Fibroblast of pulmonary artery (primary cell): ENCODE measurements at regions not wholly inside any gene's neighbourhood (a gene's known extent, or its start where the extent isn't known, plus 50 kb on each side); places are given as distances from the start of the nearest gene placed in this dataset.

ENCODE experiments used
- DNase-seq: peaks from one replicate; pipeline ENCODE4 v3.0.0-alpha.2; 2010; ENCODE audit warnings: low read depth
- H3K4me3 ChIP-seq: replicated peaks from 2 replicates; pipeline ENCODE4 v1.5.1; 2011; ENCODE audit warnings: low read depth, mild to moderate bottlenecking, control low read depth, low read length, moderate library complexity
- CTCF ChIP-seq: IDR thresholded peaks from 2 replicates; pipeline ENCODE4 v1.5.1; 2011; ENCODE audit warnings: mild to moderate bottlenecking, control low read depth, low read length, inconsistent platforms; ENCODE audit errors: missing control alignments

- no peak for DNase-seq
- TF ChIP-seq CTCF, result no peak
Measured at GRCh38 chr2:199679883-199680282, 171.1 kb downstream of the FTCDNL1 start.

GRCh38 chr2:199677881-199678280 is 173.1 kb downstream of the FTCDNL1 start:
- H3K4me3 ChIP-seq, result no peak overlapping the region
- DNase-seq, result no peak
- TF ChIP-seq CTCF, result no peak

More at GRCh38 chr2:199679883-199680282, 171.1 kb downstream of the FTCDNL1 start:
- H3K4me3 ChIP-seq, result no peak overlapping the region

GRCh38 chr2:199668645-199669044 is 182.3 kb downstream of the FTCDNL1 start:
- no peak for DNase-seq
- no peak overlapping the region for H3K4me3 ChIP-seq
- no peak for TF ChIP-seq CTCF

GRCh38 chr2:199663157-199663556 is 187.8 kb downstream of the FTCDNL1 start:
- DNase-seq, result no peak
- no peak overlapping the region for H3K4me3 ChIP-seq
- TF ChIP-seq CTCF, result no peak

- no peak for DNase-seq
- TF ChIP-seq CTCF, result no peak
Measured at GRCh38 chr2:199662255-199662654, 188.7 kb downstream of the FTCDNL1 start.

GRCh38 chr2:199660167-199660566 is 190.8 kb downstream of the FTCDNL1 start:
- no peak overlapping the region for H3K4me3 ChIP-seq
- no peak for DNase-seq
- no peak for TF ChIP-seq CTCF

More at GRCh38 chr2:199662255-199662654, 188.7 kb downstream of the FTCDNL1 start:
- no peak overlapping the region for H3K4me3 ChIP-seq

GRCh38 chr2:199659207-199659606 is 191.8 kb downstream of the FTCDNL1 start:
- peak overlapping the region; percentile 28 for H3K4me3 ChIP-seq
- DNase-seq, result peak; percentile 6
- no peak for TF ChIP-seq CTCF
